ENCODE measurements at regions not wholly inside any gene's neighbourhood (a gene's known extent, or its start where the extent isn't known, plus 50 kb on each side); places are given as distances from the start of the nearest gene placed in this dataset.
"Not testable (repeated sequence)": the region's sequence is repeated elsewhere in the genome, so short reads cannot be mapped to it uniquely, and the experiment has no call there.

GRCh38 chr10:52469970-52470705 is 156.1 kb downstream of the DKK1 start:
- no peak for DNase-seq (ENCODE audit: low read depth, low spot score)
- H3K4me3 ChIP-seq (ENCODE audit: low read length) = no peak overlapping the region

GRCh38 chr10:52472406-52473146 is 158.5 kb downstream of the DKK1 start:
- DNase-seq (ENCODE audit: low read depth, low spot score) = no peak
- no peak overlapping the region for H3K4me3 ChIP-seq (ENCODE audit: low read length)

GRCh38 chr10:52474265-52474664 is 160.2 kb downstream of the DKK1 start:
- H3K4me3 ChIP-seq (ENCODE audit: low read length) = no peak overlapping the region
- no peak for DNase-seq (ENCODE audit: low read depth, low spot score)

- no peak for DNase-seq (ENCODE audit: low read depth, low spot score)
- no peak overlapping the region for H3K4me3 ChIP-seq (ENCODE audit: low read length)
Observed at GRCh38 chr10:52477305-52477704, 163.2 kb downstream of the DKK1 start.

- DNase-seq (ENCODE audit: low read depth, low spot score) = no peak
- H3K4me3 ChIP-seq (ENCODE audit: low read length) = no peak overlapping the region
Observed at GRCh38 chr10:52479567-52479966, 165.5 kb downstream of the DKK1 start.

GRCh38 chr10:52481986-52482555 is 168.0 kb downstream of the DKK1 start:
- H3K4me3 ChIP-seq (ENCODE audit: low read length) = no peak overlapping the region
- no peak for DNase-seq (ENCODE audit: low read depth, low spot score)

GRCh38 chr10:52483587-52483986 is 169.5 kb downstream of the DKK1 start:
- no peak for DNase-seq (ENCODE audit: low read depth, low spot score)
- no peak overlapping the region for H3K4me3 ChIP-seq (ENCODE audit: low read length)

GRCh38 chr10:52484206-52485065 is 170.4 kb downstream of the DKK1 start:
- no peak for DNase-seq (ENCODE audit: low read depth, low spot score)
- no peak overlapping the region for H3K4me3 ChIP-seq (ENCODE audit: low read length)

GRCh38 chr10:52485462-52485861 is 171.4 kb downstream of the DKK1 start:
- no peak overlapping the region for H3K4me3 ChIP-seq (ENCODE audit: low read length)
- no peak for DNase-seq (ENCODE audit: low read depth, low spot score)

GRCh38 chr10:52486840-52487611 is 172.9 kb downstream of the DKK1 start:
- no peak overlapping the region for H3K4me3 ChIP-seq (ENCODE audit: low read length)
- no peak for DNase-seq (ENCODE audit: low read depth, low spot score)

- peak; percentile 4 for DNase-seq (ENCODE audit: low read depth, low spot score)
- H3K4me3 ChIP-seq (ENCODE audit: low read length) = no peak overlapping the region
Observed at GRCh38 chr10:52488606-52489485, 174.8 kb downstream of the DKK1 start.

- no peak for DNase-seq (ENCODE audit: low read depth, low spot score)
- H3K4me3 ChIP-seq (ENCODE audit: low read length) = no peak overlapping the region
Observed at GRCh38 chr10:52491246-52491995, 177.3 kb downstream of the DKK1 start.

GRCh38 chr10:52499281-52499680 is 185.2 kb downstream of the DKK1 start:
- H3K4me3 ChIP-seq (ENCODE audit: low read length) = no peak overlapping the region
- no peak for DNase-seq (ENCODE audit: low read depth, low spot score)

- DNase-seq (ENCODE audit: low read depth, low spot score) = no peak
- no peak overlapping the region for H3K4me3 ChIP-seq (ENCODE audit: low read length)
Observed at GRCh38 chr10:52500476-52500875, 186.4 kb downstream of the DKK1 start.

GRCh38 chr10:52502237-52502636 is 188.2 kb downstream of the DKK1 start:
- H3K4me3 ChIP-seq (ENCODE audit: low read length) = no peak overlapping the region
- DNase-seq (ENCODE audit: low read depth, low spot score) = no peak

- DNase-seq (ENCODE audit: low read depth, low spot score); H3K4me3 ChIP-seq (ENCODE audit: low read length): not testable (repeated sequence)
Observed at GRCh38 chr10:52505341-52505740, 191.3 kb downstream of the DKK1 start.

GRCh38 chr10:52514481-52514880 is 200.4 kb downstream of the DKK1 start:
- no peak overlapping the region for H3K4me3 ChIP-seq (ENCODE audit: low read length)
- no peak for DNase-seq (ENCODE audit: low read depth, low spot score)
